Natural killer cell (primary cell): ENCODE measurements at regions not wholly inside any gene's neighbourhood (a gene's known extent, or its start where the extent isn't known, plus 50 kb on each side); places are given as distances from the start of the nearest gene placed in this dataset.

Source experiments
- ATAC-seq, 3 donors: fragments of 150-1000 bp in 2 of 3; fragments of 200-7000 bp in 1 of 3; cut with Tn5 transposase; 1 replicate in 1 of 3; 2 replicates in 2 of 3; pipeline ENCODE4 v1.10.0; 2021; ENCODE audit warnings: mild to moderate bottlenecking in 2 of 3, moderate library complexity in 2 of 3
- DNase-seq, 2 donors: peaks; one replicate each; pipeline versions ENCODE4 v3.0.0 to v3.0.0-alpha.2; 2013 to 2021; ENCODE audit warnings: mixed read lengths in 1 of 2
- H3K27ac ChIP-seq: one replicate; pipeline ENCODE4 v1.5.1; 2013; ENCODE audit warnings: mild to moderate bottlenecking, low read length
- H3K27me3 ChIP-seq: one replicate; pipeline ENCODE4 v1.6.1; 2013; ENCODE audit warnings: low read length; ENCODE audit not compliant: control insufficient read depth, insufficient read depth
- H3K36me3 ChIP-seq: one replicate; pipeline ENCODE4 v1.6.1; 2013; ENCODE audit warnings: low read length; ENCODE audit not compliant: control insufficient read depth, insufficient read depth
- H3K4me1 ChIP-seq: one replicate; pipeline ENCODE4 v1.6.1; 2013; ENCODE audit warnings: low read length; ENCODE audit not compliant: control insufficient read depth, insufficient read depth
- H3K4me3 ChIP-seq: one replicate; pipeline ENCODE4 v1.5.1; 2013; ENCODE audit warnings: low read length
- H3K9me3 ChIP-seq: one replicate; pipeline ENCODE4 v1.6.1; 2013; ENCODE audit warnings: low read length; ENCODE audit not compliant: control insufficient read depth, insufficient read depth
- H3K27ac Mint-ChIP-seq, 2 donors: one replicate each; pipeline ENCODE4 v1.8.0; 2022; ENCODE audit warnings: mild to moderate bottlenecking in 2 of 2, mixed read lengths in 2 of 2, moderate library complexity in 1 of 2
- H3K27me3 Mint-ChIP-seq, 2 donors: one replicate each; pipeline ENCODE4 v1.8.0; 2022; ENCODE audit warnings: low read depth in 2 of 2, mixed read lengths in 2 of 2
- H3K36me3 Mint-ChIP-seq: one replicate; pipeline ENCODE4 v1.8.0; 2022; ENCODE audit warnings: mixed read lengths
- H3K4me1 Mint-ChIP-seq, 2 donors: one replicate each; pipeline ENCODE4 v1.8.0; 2022; ENCODE audit warnings: mixed read lengths in 2 of 2
- H3K4me3 Mint-ChIP-seq: one replicate; pipeline ENCODE4 v1.8.0; 2022; ENCODE audit warnings: mild to moderate bottlenecking, moderate library complexity, mixed read lengths
- H3K9me3 Mint-ChIP-seq, 2 donors: one replicate each; pipeline ENCODE4 v1.8.0; 2022; ENCODE audit warnings: mixed read lengths in 2 of 2
- WGBS: methylation state at CpG from one replicate; pipeline ENCODE4 v1.1.7; 2013; ENCODE audit warnings: missing lambda C conversion rate; ENCODE audit not compliant: insufficient coverage; 5-methylcytosine and 5-hydroxymethylcytosine counted together
- intact Hi-C: fragments of 100-400 bp; cut with micrococcal nuclease; formaldehyde crosslinking; loops from one replicate; pipeline ENCODE4 v1.14.2; 2022
- TF ChIP-seq, protein P1 (sequence below): fragments of 200-600 bp; IDR thresholded peaks from one replicate; pipeline ENCODE4 v1.8.0; 2022; ENCODE audit warnings: antibody characterized with exemption

- Histone ChIP-seq H3K4me3 (no peak overlapping the region), H3K27me3 (no peaks in the 10 kb centered on the region), H3K9me3 (no peaks in the 10 kb centered on the region), H3K4me1 (no peaks in the 10 kb centered on the region), H3K27ac (no peak overlapping the region), H3K36me3 (no peaks in the 10 kb centered on the region)
- no peak for ATAC-seq
- H3K27me3 Mint-ChIP-seq, result peaks cover 7 to 11% of the 10 kb centered on the region in 2 donors
- H3K4me1 Mint-ChIP-seq, result no peaks in the 10 kb centered on the region
- no peak for DNase-seq
- WGBS, result 86% methylated on average over 15 of the region's 15 CpGs
- TF ChIP-seq, protein P1, sequence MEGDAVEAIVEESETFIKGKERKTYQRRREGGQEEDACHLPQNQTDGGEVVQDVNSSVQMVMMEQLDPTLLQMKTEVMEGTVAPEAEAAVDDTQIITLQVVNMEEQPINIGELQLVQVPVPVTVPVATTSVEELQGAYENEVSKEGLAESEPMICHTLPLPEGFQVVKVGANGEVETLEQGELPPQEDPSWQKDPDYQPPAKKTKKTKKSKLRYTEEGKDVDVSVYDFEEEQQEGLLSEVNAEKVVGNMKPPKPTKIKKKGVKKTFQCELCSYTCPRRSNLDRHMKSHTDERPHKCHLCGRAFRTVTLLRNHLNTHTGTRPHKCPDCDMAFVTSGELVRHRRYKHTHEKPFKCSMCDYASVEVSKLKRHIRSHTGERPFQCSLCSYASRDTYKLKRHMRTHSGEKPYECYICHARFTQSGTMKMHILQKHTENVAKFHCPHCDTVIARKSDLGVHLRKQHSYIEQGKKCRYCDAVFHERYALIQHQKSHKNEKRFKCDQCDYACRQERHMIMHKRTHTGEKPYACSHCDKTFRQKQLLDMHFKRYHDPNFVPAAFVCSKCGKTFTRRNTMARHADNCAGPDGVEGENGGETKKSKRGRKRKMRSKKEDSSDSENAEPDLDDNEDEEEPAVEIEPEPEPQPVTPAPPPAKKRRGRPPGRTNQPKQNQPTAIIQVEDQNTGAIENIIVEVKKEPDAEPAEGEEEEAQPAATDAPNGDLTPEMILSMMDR, result no peak
- no peak overlapping the region for H3K4me3 Mint-ChIP-seq
- intact Hi-C loops, result no loop called here
- peaks cover 3 to 4% of the 10 kb centered on the region in 2 donors for H3K9me3 Mint-ChIP-seq
- H3K36me3 Mint-ChIP-seq, result no peaks in the 10 kb centered on the region
- H3K27ac Mint-ChIP-seq, result no peak overlapping the region
Measured at GRCh38 chr1:30265127-30266070, 458.0 kb downstream of the MATN1 start.

- ATAC-seq, result no peak
Measured at GRCh38 chr1:30264672-30265025, 458.7 kb downstream of the MATN1 start.

GRCh38 chr1:30263888-30264671 is 459.3 kb downstream of the MATN1 start:
- Histone ChIP-seq H3K4me1 (no peaks in the 10 kb centered on the region), H3K9me3 (no peaks in the 10 kb centered on the region), H3K4me3 (no peak overlapping the region), H3K27me3 (no peaks in the 10 kb centered on the region), H3K27ac (no peak overlapping the region), H3K36me3 (no peaks in the 10 kb centered on the region)
- Mint-ChIP-seq H3K27ac (no peak overlapping the region), H3K9me3 (peaks cover 3 to 4% of the 10 kb centered on the region in 2 donors), H3K4me3 (no peak overlapping the region), H3K4me1 (no peaks in the 10 kb centered on the region), H3K27me3 (peaks cover 7 to 8% of the 10 kb centered on the region in 2 donors), H3K36me3 (no peaks in the 10 kb centered on the region)
- TF ChIP-seq, protein P1, result no peak
- no peak for ATAC-seq
- WGBS, result 81% methylated on average over 9 of the region's 9 CpGs
- DNase-seq, result no peak
- intact Hi-C loops, result no loop called here

More at GRCh38 chr1:30264672-30265025, 458.7 kb downstream of the MATN1 start:
- H3K27me3 Mint-ChIP-seq, result peaks cover 7 to 9% of the 10 kb centered on the region in 2 donors
- DNase-seq, result no peak
- 88% methylated on average over 3 of the region's 4 CpGs for WGBS
- TF ChIP-seq, protein P1, result no peak
- Histone ChIP-seq H3K9me3 (no peaks in the 10 kb centered on the region), H3K27ac (no peak overlapping the region), H3K4me3 (no peak overlapping the region), H3K4me1 (no peaks in the 10 kb centered on the region), H3K27me3 (no peaks in the 10 kb centered on the region), H3K36me3 (no peaks in the 10 kb centered on the region)
- no peaks in the 10 kb centered on the region for H3K4me1 Mint-ChIP-seq
- H3K9me3 Mint-ChIP-seq, result peaks cover 3 to 4% of the 10 kb centered on the region in 2 donors
- H3K36me3 Mint-ChIP-seq, result no peaks in the 10 kb centered on the region
- no peak overlapping the region for H3K27ac Mint-ChIP-seq
- no peak overlapping the region for H3K4me3 Mint-ChIP-seq
- intact Hi-C loops, result no loop called here
